K562 (cell line): ENCODE measurements at regions not wholly inside any gene's neighbourhood (a gene's known extent, or its start where the extent isn't known, plus 50 kb on each side); places are given as distances from the start of the nearest gene placed in this dataset.

ENCODE experiments used
- ATF3 ChIP-seq, 2 experiments: fragments of 450-650 bp in 1 of 2; sonication (generic) in 1 of 2; formaldehyde crosslinking in 1 of 2; IDR thresholded peaks in 1 of 2; conservative IDR thresholded peaks in 1 of 2; 2 replicates each; pipeline versions ENCODE4 v1.6.1 to v1.8.1; 2016 to 2023; ENCODE audit warnings: mild to moderate bottlenecking in 2 of 2, moderate library complexity in 2 of 2, inconsistent platforms in 1 of 2, missing genetic modification reagents in 1 of 2
- CTCF ChIP-seq, 3 experiments: IDR thresholded peaks in 2 of 3; conservative IDR thresholded peaks in 1 of 3; 2 replicates each; pipeline ENCODE4 v1.5.1; 2011 to 2012; ENCODE audit warnings: low read length in 3 of 3, mild to moderate bottlenecking in 3 of 3, control low read depth in 2 of 3, improper control_type of control experiment in 1 of 3, inconsistent platforms in 1 of 3, low read depth in 1 of 3, mixed read lengths in 1 of 3, moderate library complexity in 1 of 3; ENCODE audit not compliant: insufficient read depth in 2 of 3
- ELK1 ChIP-seq: sonication (generic); formaldehyde crosslinking; IDR thresholded peaks from 2 replicates; pipeline ENCODE4 v1.8.1; 2022; ENCODE audit warnings: missing genetic modification reagents
- HDAC6 ChIP-seq: IDR thresholded peaks from 2 replicates; pipeline ENCODE4 v1.6.1; 2012; ENCODE audit warnings: low read depth, mild to moderate bottlenecking, control low read depth, inconsistent platforms, low read length, moderate library complexity
- RCOR1 ChIP-seq, 2 experiments: IDR thresholded peaks; 2 replicates each; pipeline ENCODE4 v1.6.1; 2012; ENCODE audit warnings: low read depth in 2 of 2, low read length in 2 of 2, borderline replicate concordance in 1 of 2, improper control_type of control experiment in 1 of 2
- TRIM24 ChIP-seq, 2 experiments: fragments of 450-650 bp; IDR thresholded peaks; 2 replicates each; pipeline ENCODE4 v1.6.1; 2016
- ZHX1 ChIP-seq: fragments of 150-350 bp; conservative IDR thresholded peaks from 2 replicates; pipeline ENCODE4 v1.6.1; 2014; ENCODE audit warnings: low read length
- ZNF121 ChIP-seq: sonication (generic); formaldehyde crosslinking; conservative IDR thresholded peaks from 2 replicates; pipeline ENCODE4 v1.8.0; 2022; ENCODE audit warnings: missing genetic modification reagents

GRCh38 chr6:92910646-92911045 is 508.7 kb downstream of the EPHA7 start:
- no peak for TF ChIP-seq ZHX1
- TF ChIP-seq ZNF121 (CRISPR knock-in tag), result no peak
- TF ChIP-seq RCOR1 (IDR thresholded peaks at IDR 0.05; ENCODE audit: borderline replicate concordance in 1 of 2, low read depth in 2 of 2, low read length in 2 of 2), result no peak
- TF ChIP-seq HDAC6, result no peak
- TF ChIP-seq ATF3 (IDR thresholded peaks at IDR 0.05), result no peak
- TF ChIP-seq ATF3 (CRISPR knock-in tag; conservative IDR thresholded peaks at IDR 0.05), result no peak
- TF ChIP-seq ELK1 (CRISPR knock-in tag), result no peak
- no peak for TF ChIP-seq CTCF (IDR thresholded peaks at IDR 0.05 in 2 of 3, conservative IDR thresholded peaks at IDR 0.05 in 1 of 3; ENCODE audit: insufficient read depth in 2 of 3, low read depth in 1 of 3, low read length in 3 of 3)
- TF ChIP-seq TRIM24 (IDR thresholded peaks at IDR 0.05), result no peak
